HT-29 (cell line): ENCODE measurements at regions not wholly inside any gene's neighbourhood (a gene's known extent, or its start where the extent isn't known, plus 50 kb on each side); places are given as distances from the start of the nearest gene placed in this dataset.
A peak's percentile ranks its signal among the peaks of the same experiment; 100 is the strongest.
"Not testable (repeated sequence)": the region's sequence is repeated elsewhere in the genome, so short reads cannot be mapped to it uniquely, and the experiment has no call there.

Experiments
- DNase-seq: peaks from one replicate; pipeline ENCODE4 v3.0.0-alpha.2; 2015; ENCODE audit warnings: low spot score

- no peak for DNase-seq
Measured at GRCh38 chr1:98292994-98293393, 368.5 kb upstream of the SNX7 start.

- DNase-seq: no peak
Measured at GRCh38 chr1:98289311-98289710, 368.5 kb upstream of the DPYD start.

GRCh38 chr1:98288494-98288893, 367.7 kb upstream of the DPYD start:
- no peak for DNase-seq

GRCh38 chr1:98287626-98288025, 366.8 kb upstream of the DPYD start:
- no peak for DNase-seq

- DNase-seq: no peak
Measured at GRCh38 chr1:98286656-98287055, 365.8 kb upstream of the DPYD start.

GRCh38 chr1:98285286-98285685, 364.5 kb upstream of the DPYD start:
- DNase-seq: not testable (repeated sequence)

GRCh38 chr1:98280049-98280448, 359.2 kb upstream of the DPYD start:
- DNase-seq: no peak

GRCh38 chr1:98278055-98278454, 357.2 kb upstream of the DPYD start:
- DNase-seq: no peak

GRCh38 chr1:98277118-98277517, 356.3 kb upstream of the DPYD start:
- DNase-seq: peak; percentile 40

- no peak for DNase-seq
Measured at GRCh38 chr1:98276514-98276913, 355.7 kb upstream of the DPYD start.

GRCh38 chr1:98268316-98268715, 347.5 kb upstream of the DPYD start:
- DNase-seq: no peak

- no peak for DNase-seq
Measured at GRCh38 chr1:98267423-98267822, 346.6 kb upstream of the DPYD start.

- no peak for DNase-seq
Measured at GRCh38 chr1:98264727-98265126, 343.9 kb upstream of the DPYD start.

- no peak for DNase-seq
Measured at GRCh38 chr1:98260839-98261238, 340.0 kb upstream of the DPYD start.

GRCh38 chr1:98260412-98260811, 339.6 kb upstream of the DPYD start:
- DNase-seq: no peak

GRCh38 chr1:98256700-98257099, 335.9 kb upstream of the DPYD start:
- no peak for DNase-seq

- no peak for DNase-seq
Measured at GRCh38 chr1:98253145-98253544, 332.3 kb upstream of the DPYD start.

- no peak for DNase-seq
Measured at GRCh38 chr1:98251497-98251896, 330.7 kb upstream of the DPYD start.

- no peak for DNase-seq
Measured at GRCh38 chr1:98232678-98233077, 311.8 kb upstream of the DPYD start.

GRCh38 chr1:98222706-98223105, 301.9 kb upstream of the DPYD start:
- no peak for DNase-seq

- no peak for DNase-seq
Measured at GRCh38 chr1:98221923-98222322, 301.1 kb upstream of the DPYD start.

- no peak for DNase-seq
Measured at GRCh38 chr1:98217601-98218000, 296.8 kb upstream of the DPYD start.

GRCh38 chr1:98216304-98216703, 295.5 kb upstream of the DPYD start:
- DNase-seq: no peak

GRCh38 chr1:98211271-98211845, 290.5 kb upstream of the DPYD start:
- no peak for DNase-seq
